HT-29 (cell line): ENCODE measurements at regions not wholly inside any gene's neighbourhood (a gene's known extent, or its start where the extent isn't known, plus 50 kb on each side); places are given as distances from the start of the nearest gene placed in this dataset.
"Not testable (repeated sequence)": the region's sequence is repeated elsewhere in the genome, so short reads cannot be mapped to it uniquely, and the experiment has no call there.

Experiments
- DNase-seq: peaks from one replicate; pipeline ENCODE4 v3.0.0-alpha.2; 2015; ENCODE audit warnings: low spot score

DNA sequence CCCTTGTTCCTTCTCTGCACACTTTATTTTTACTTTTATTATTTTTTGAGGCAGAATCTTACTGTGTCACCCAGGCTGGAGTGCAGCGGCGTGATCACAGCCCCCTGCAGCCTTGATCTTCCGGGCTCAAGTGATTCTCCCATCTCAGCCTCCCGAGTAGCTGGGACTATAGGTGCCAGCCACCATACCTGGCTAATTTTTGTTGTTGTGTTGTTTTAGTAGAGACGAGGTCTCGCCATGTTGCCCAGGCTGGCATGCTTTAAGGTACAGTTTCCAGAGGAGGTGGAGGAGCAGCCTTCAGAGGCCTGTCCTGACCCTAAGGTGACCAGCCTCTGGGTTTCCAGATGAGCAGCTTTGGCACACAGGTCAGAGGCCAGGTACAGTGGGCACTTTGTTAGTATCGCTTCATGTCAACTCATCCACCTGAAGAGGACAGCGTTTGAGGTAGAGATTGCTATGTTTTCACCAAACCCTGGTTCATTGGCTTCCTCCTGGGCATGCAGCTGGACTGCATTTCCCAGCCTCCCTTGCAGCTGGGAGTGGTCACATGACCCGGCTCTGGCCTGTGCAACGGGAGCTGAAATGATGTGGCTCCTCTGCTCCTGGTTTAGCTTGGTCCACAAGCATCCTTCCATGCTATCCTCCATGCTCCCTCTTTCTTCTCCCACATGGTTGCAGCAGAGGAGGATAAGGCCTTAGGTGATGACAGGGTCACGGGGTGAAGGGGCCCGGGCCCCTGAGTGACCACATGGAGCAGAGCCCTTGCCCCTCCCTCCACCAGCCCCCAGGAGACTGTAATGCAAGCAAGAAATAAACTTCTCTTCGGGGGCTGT is 139.3 kb upstream of the IER5L start:
- DNase-seq = peak; percentile 52

DNA sequence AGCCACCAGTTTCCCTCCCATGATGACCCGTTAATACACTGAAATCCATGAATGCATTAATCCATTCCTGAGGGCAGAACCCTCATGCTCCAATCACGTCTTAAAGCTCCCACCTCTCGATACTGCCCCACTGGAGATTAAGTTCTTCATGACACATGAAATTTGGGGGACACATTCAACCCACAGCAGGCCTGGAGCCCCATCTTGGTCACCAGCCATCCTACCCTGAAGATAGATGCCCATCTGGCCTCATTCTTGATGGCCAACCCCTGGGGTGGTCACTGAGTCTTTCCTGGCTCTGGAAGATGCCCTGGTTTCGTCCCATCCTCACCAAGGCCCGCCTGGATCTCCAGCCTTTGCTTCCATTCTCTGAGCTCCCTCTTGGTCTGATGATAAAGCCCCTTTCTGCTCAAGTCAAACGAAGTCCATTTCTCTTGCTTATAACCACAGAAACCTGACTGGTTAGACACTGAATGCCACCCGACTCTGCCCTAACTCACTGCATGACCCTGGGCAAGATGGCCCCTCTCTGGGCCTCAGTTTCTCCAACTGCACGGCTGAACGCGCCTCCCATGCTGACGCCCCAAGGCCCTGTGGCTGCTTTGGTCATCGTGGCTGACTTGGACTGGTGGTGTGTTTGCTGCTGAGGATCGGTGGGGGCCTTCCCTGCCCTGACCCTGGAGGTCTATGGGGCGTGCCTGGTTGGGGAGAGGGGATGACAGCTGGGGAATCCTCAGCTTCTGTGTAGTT is 138.4 kb upstream of the IER5L start:
- DNase-seq = no peak

DNA sequence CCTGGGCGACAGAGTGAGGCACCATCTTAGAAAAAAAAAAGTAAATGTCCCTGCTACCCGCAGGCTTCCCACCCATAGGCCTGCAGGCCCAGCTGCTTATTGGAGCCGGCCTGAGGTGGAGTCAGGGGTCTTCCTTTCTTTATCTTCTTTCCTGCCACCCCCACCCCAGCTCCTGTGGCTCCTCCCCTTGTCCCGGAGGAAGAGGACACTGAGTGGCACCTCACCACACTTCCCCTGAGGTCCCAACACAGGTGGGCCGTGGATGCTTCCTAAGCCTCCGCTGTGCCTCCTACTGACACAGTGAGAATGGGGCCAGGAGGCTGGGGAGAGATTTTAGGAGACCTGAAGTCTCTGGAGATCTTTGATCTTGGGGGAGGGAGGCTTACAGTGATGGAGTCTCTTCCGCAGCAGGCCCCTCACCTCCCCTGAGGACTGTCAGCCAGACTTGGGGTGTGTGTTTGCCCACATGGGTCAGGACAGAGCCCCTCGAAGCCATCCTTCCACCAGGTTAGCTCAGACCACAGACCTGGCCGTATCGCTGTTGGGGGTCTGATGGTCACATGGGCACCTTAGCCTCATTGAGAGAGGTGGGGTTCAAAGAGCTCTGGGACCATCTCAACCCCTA is 135.4 kb upstream of the IER5L start:
- DNase-seq = no peak

DNA sequence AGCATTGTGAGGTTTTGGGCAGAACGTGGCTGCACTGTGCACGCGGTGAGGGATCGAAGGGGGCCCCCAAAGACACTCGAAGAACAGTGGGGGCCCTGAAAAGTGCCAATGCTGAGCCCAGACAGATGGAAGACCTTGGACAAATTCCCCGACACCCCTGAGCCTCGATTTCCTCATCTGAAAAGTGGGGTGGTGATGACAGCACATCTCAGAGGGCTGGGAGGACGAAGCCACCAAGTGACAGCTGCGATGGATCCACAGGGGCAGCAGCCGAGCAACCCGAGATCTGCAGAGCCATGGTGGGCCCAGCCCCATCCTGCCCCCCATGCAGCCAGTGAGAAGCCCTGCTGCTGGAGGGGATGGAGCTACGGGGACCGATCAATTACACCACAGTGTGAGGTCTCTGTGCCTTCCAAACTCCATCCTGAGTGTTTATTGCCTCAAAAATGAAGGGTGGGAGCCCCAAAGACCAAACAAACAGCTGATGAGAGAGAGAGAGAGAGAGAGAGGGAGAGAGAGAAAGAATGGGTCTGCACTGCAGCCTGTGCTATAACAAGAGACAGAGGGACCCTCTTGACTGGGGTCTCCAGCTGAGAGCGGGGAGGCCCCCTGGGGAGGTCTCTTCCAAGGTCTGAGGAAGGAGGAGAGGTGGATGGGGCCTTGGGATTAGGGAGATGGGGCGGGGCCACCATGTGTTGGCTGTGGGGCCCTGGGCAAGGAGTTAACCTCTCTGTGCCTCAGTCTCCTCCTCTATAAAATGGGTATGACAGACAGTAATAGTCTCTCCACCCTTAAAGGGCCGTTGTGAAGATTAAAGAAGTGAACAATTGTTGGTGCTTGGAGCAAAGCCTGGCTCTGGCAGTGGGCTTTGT is 134.4 kb upstream of the IER5L start:
- no peak for DNase-seq

DNA sequence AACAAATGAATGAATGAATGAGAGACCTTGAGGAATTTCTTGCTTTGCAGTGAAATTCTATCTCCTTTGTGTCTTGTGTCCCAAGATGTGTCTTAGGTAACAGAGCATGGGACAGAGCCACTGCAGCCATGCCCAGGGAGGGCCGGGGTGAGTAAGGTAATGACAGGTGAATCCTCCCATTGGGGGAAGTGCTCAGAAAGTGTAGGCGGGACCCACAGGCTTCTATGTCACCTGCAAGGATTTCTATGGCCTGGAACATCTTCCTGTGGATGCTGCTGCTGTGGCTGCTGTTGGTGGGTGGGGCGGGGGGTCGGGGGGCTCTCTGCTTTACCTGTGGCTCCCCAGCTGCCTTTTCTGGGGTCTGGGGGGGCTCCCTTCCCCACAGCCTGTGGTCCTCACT is 133.6 kb upstream of the IER5L start:
- DNase-seq = no peak

DNA sequence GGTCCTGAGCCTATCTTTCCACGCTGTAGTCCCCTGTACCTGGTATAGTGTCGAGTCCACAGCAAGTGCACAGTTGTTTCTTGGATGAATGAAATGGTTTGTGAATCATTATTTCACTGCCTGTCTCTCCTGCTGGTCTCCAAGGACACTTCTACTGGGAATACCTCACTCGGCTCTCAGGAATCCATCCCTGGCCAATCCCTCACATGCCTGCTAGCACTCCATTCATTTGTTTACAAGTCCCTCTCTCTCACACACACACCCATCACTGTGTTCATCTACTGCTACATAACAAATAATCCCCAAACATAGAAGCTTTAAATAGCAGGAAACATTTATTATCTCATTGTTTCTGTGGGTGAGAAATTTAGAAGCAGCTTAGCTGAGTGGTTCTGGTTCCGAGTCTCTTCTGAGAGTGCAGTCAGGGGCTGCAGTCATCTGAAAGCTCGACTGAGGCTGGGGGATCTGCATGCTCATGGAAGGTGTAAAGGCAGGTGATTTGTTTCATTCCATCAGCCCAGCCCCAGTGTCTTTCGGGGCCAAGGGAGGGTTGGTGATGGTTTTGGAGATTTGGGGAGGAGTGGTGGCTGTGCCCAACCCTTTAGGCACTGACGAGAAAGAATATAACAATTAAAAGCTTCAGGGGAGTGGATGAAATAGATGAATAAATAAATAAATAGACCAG is 132.7 kb upstream of the IER5L start:
- DNase-seq = no peak

DNA sequence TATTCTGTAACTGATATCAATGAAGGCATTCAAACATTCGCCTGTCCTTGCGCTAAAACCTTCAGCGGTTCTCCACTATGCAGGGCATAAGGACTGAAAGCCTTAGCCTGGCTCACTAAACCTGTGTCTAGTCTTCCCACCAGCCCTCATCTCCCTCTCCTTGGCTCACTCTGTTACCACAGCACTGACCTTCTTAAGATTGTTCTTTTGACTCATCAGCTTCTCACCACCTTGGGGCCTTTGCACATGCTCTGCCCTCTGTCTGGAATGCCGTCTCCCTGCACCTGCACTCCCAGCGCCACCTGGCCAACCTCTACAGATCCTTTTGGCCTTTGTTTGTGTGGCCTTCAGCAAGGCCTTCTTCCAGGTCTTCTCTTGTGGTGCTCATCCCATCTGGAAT is 131.8 kb upstream of the IER5L start:
- no peak for DNase-seq

DNA sequence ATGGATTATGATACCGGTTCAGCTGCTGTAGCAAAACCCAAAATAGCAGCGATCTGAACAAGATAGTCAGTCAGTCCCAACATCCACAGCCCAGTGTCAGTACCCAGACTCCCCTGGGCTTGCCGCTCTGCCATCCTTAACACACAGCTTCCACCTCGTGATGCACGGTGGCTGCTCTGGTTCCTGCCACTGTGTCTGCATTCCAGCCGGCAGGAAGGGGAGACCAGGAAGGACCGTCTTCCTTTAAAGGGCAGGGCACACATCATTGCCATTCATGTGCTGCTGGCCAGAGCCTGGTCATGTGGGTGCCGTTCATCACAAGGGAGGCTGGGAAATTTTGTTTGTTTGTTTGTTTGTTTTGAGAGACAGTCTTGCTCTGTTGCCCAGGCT is 131.0 kb upstream of the IER5L start:
- DNase-seq = no peak

DNA sequence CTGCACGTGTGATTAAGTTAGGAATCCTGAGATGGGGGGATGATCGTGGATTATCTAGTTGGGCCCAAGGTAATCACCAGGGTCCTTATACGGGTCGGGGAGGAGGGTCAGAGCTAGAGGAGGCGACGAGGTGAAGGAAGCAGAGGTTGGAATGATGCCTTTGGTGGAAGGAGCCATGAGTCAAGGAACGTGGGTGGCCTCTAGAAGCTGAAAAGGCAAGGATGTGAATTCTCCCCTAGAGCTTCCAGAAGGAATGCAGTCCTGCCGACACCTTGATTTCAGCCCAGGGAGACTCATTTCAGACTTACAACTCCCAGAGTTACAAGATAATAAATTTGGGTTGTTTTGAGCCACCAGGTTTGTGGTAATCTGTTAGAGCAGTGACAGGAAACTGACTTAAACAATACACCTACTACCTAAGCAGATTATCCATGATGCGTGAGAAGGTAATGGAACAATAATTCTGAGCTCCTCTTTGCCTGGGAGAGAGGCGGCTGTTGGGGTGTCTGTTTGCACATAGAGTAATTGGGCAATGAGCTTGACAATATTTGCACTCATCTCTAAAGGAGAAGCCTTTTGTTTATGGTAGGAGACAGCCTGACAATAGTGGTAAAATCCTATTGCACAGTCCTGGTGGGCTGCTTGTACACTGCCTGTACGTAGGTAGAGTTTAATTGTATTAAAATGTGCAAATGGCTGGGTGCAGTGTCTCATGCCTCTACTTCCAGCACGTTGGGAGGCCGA is 129.3 kb upstream of the IER5L start:
- no peak for DNase-seq

DNA sequence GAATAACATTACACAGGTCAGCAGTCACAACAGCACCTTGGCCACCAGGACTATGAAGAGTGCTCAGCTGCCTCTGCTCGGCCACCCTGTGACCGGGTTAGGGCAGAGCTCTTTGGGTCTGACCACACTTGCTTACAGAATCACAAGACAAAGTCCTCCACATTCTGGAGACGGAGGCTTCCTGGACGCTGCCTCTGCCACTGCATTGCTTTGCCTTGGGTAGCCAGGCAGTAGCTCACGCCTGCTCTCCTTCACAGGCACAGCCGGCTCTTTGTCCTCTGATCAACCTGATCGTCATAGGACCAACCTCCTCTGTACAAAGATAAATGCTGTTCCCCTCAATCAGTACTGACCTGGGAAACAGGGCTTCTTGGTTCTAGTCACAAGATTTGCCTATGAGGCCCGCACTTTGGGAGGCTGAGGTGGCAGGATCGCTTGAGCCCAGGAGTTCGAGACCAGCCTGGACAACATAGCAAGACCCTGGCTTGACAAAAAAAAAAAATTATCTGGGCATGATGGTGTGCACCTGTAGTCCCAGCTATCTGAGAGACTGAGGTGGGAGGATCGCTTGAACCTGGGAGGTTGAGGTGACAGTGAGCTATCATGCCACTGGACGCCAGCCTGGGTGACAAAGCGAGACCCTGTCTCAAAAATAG is 128.4 kb upstream of the IER5L start:
- no peak for DNase-seq

DNA sequence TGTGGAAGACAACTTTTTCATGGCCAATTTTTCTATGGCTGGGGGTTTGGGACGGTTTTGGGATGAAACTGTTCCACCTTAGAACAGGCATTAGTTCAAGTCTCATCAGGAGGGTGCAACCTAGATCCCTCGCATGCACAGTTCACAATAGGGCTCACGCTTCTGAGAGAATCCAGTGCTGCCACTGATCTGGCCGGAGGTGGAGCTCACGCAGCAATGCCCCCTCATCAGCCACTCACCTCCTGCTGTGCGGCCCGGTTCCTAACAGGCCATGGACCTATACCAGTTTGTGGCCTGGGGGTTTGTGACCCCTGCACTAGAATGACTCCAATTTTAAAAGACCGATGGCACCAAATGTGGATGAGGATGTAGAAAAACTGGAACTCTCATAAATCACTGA is 127.2 kb upstream of the IER5L start:
- DNase-seq = no peak

DNA sequence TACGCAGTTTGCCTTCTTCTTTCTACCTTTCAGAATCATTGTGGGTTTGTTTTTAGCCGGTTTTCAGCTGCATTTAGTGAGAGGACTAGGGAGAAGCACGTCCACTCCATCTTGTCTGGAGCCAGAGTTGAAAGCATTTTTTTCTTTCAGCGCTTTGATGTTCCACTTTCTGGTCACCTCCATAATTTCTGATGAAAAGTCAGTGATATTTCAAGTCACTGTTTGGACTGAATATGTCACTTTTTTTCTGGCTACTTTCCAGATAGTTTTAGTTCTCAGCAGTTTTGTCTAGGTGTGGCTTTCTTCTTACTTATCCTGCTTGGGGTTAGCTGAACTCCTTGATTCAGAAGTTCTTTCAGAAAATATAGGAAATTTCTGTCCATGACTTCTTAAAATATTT is 123.9 kb upstream of the IER5L start:
- no peak for DNase-seq

DNA sequence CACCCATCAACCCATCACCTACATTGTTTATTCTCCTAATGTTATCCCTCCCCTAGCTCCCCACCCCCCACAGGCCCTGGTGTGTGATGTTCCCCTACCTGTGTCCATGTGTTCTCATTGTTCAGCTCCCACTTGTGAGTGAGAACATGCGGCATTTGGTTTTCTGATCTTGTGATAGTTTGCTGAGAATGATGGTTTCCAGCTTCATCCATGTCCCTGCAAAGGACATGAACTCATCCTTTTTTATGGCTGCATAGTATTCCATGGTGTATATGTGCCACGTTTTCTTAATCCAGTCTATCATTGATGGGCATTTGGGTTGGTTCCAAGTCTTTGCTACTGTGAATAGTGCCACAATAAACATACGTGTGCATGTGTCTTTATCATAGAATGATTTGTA is 118.1 kb upstream of the IER5L start:
- DNase-seq = not testable (repeated sequence)

DNA sequence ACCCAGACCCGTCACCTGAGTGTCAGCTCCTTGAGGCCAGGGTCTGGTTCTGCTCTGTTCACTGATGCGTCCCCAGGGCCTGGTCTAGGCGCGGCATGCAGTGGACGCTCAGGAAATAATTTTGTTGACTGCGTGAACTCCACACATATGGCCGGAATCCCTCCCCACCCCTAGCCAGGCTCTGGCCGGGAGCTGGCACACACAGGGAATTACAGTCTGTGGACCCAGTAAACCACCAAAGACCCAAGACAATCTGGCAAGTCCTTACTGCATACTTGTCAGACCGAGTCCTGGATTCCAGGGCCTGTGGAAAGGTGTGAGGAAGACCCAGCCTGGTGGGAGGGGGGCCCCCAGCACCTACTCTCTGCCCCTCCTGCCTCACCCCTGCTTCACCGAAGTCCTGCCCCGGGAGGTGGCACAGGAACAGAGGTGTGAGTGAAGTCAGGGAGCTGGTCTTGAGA is 113.0 kb upstream of the IER5L start:
- DNase-seq = no peak

DNA sequence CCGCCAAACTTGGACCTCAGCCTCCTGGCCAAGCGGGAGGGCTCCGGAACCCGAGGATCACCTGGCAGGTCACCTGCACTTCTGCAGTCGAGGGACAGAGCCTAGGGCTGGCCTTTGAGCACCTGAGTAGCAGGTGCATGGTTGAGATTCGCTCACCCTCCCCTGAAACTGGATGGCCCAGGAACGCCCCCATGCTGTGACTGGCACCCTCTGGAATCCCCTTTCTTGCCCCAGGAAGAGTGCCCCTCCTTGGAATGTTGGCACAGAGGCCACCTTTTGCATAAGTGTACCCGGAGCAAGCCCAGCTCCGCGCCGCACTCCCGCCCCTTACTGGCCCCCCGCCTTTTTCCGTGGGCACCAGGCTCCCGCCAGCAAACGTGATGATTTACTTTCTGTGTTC is 112.5 kb upstream of the IER5L start:
- DNase-seq = no peak

DNA sequence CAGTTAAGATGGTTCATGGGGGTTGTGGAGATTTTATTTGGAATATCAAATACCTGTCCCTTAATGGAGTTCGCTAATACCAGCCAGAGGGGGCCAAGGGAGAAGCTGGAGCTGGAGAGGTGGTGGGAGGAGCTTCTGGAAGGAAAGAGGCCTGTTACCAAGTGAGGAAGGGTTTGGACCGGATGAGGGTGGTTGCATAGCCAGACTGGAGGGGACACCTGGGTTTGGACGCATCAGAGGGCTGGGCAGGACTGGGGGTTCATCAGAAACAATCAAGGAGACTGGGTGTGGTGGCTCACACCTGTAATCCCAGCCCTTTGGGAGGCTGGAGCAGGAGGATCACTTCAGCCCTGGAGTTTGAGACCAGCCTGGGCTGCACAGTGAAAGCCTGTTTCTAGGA is 111.8 kb upstream of the IER5L start:
- no peak for DNase-seq

DNA sequence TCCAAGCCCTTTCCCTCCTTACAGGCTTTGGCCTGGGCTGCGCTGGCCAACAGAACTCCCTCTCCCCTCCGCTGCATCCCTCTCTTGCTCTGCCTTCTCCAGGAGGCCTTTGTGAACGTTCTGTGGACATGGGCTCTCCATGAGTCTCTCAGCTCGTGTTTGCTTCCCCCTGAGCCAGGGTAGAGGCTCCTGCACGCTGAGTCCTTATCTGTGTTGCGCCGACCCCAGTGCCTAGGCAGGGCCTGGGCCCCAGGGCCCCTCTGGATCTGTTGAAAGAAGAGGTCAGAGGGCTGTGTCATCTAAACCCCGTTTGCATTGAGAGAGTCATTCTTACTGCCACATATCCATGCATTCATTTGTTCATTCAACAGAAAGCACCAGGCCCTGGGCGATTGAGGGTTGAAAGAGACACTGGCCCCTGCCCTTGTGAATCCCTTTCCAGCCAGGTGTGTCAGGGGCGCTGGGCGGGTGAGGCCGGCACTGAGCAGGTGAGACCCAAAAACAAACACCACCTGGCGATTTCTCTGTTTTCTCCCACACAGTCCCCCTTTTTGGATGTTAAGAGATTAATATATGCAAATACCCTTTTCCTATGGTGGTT is 111.2 kb upstream of the IER5L start:
- DNase-seq = no peak

DNA sequence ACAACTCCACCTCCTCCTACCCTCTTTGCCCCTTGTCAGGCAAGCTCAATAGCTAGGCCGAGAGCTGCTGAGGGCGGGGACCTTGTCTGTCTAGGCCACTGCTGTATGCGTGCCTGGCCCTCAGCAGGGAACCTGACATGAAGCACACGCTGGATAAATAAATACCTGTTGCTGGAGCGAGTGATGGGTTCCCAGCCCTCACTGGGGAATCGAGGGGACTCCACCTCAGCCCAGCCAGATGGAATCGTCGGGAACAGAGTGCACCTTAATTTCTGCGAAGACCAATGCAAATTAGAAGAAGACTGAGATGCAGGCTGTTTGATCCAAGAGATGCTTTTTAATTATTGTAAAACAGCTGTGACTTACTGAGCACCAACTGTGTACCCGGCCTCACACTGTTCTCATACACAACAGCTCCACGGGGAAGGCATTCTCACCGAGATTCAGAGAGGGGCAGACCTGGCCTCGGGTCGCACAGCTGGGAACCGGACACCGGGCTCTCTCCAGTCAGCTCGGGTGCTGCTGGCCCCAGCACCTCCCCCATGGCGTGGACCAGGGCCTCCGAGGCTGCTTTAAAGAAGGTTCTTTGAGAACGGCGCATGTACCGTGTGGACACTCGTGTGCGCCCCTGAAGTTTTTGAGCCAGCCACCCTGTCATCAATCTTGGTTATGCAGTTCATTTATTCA is 109.7 kb upstream of the IER5L start:
- no peak for DNase-seq
